K562 (cell line): ENCODE measurements at regions not wholly inside any gene's neighbourhood (a gene's known extent, or its start where the extent isn't known, plus 50 kb on each side); places are given as distances from the start of the nearest gene placed in this dataset.

Experiments
- ATAC-seq: fragments of 200-7000 bp; cut with Tn5 transposase; 3 replicates; pipeline ENCODE4 v1.9.1; 2020; ENCODE audit warnings: moderate library complexity
- BruUV-seq: library from RNA; stranded (reverse); fragments of 400-500 nt; replicated peaks from 2 replicates; lab custom pipeline; 2021; lab: Mats Ljungman, UMichigan
- CTCF ChIA-PET: fragments of 300-600 bp; formaldehyde crosslinking; extraction: SDS; loops from one replicate; lab custom pipeline; 2021; ENCODE audit warnings: low intra/inter-chr PET ratio; lab: Yijun Ruan, JAX
- POLR2A ChIA-PET: fragments of 300-600, 350-650 bp; sonication (Branson Sonifier 250); formaldehyde crosslinking; extraction: SDS; loops from one replicate; lab custom pipeline; 2021; ENCODE audit warnings: antibody characterized with exemption, inconsistent platforms; lab: Yijun Ruan, JAX
- DNase-seq, 4 experiments: peaks; one replicate each; pipeline versions ENCODE4 v3.0.0 to v3.0.0-alpha.2; 2011 to 2018; ENCODE audit warnings: low spot score in 3 of 4, mixed read lengths in 3 of 4; ENCODE audit errors: extremely low read depth in 1 of 4
- FAIRE-seq: peaks from 2 replicates; lab custom pipeline; 2011; peaks lifted over from hg19 to GRCh38; lab: Jason Lieb, UNC
- H2AFZ ChIP-seq: 2 replicates; pipeline ENCODE4 v1.6.0; 2011; ENCODE audit warnings: low read depth, low read length, control low read depth, inconsistent platforms
- H3K27ac ChIP-seq: fragments of 200-600 bp; 3 replicates; pipeline ENCODE4 v1.8.0; 2011; ENCODE audit warnings: low read depth, mild to moderate bottlenecking, control low read depth, inconsistent platforms, low read length, moderate library complexity, mixed read lengths; ENCODE audit errors: extremely low read depth
- H3K27me3 ChIP-seq, 2 experiments: fragments of 300-600 bp in 1 of 2; 2 replicates in 1 of 2; 3 replicates in 1 of 2; pipeline versions ENCODE4 v1.6.0 to v1.8.0; 2011; ENCODE audit warnings: inconsistent platforms in 2 of 2, low read length in 2 of 2, mild to moderate bottlenecking in 1 of 2, mixed read lengths in 1 of 2, moderate library complexity in 1 of 2; ENCODE audit not compliant: control insufficient read depth in 2 of 2, insufficient read depth in 2 of 2
- H3K36me3 ChIP-seq: fragments of 300-600 bp; 3 replicates; pipeline ENCODE4 v1.8.0; 2011; ENCODE audit warnings: mild to moderate bottlenecking, low read length, inconsistent platforms; ENCODE audit not compliant: control insufficient read depth, insufficient read depth
- H3K4me1 ChIP-seq, 2 experiments: fragments of 200-600 bp in 1 of 2; replicated peaks in 1 of 2; 2 replicates in 1 of 2; 3 replicates in 1 of 2; pipeline versions ENCODE4 v1.5.1 to v1.8.0; 2011; ENCODE audit warnings: inconsistent platforms in 2 of 2, low read length in 2 of 2, mild to moderate bottlenecking in 1 of 2, mixed read lengths in 1 of 2, moderate library complexity in 1 of 2; ENCODE audit not compliant: control insufficient read depth in 2 of 2, insufficient read depth in 2 of 2
- H3K4me2 ChIP-seq: 2 replicates; pipeline ENCODE4 v1.6.1; 2011; ENCODE audit warnings: low read length, control low read depth, inconsistent platforms, mixed read lengths; ENCODE audit not compliant: insufficient read depth
- H3K4me3 ChIP-seq: fragments of 200-600 bp; sonication (generic), shearing (Covaris generic); 2 replicates; pipeline ENCODE4 v1.5.1; 2016; ENCODE audit warnings: control low read depth, inconsistent platforms
- H3K79me2 ChIP-seq: fragments of 200-600 bp; 3 replicates; pipeline ENCODE4 v1.8.0; 2011; ENCODE audit warnings: low read length, inconsistent platforms; ENCODE audit not compliant: control insufficient read depth, insufficient read depth
- H3K9ac ChIP-seq, 2 experiments: 2 replicates each; pipeline versions ENCODE4 v1.6.0 to v1.6.1; 2011; ENCODE audit warnings: low read depth in 2 of 2, low read length in 2 of 2, control low read depth in 1 of 2, inconsistent platforms in 1 of 2, mild to moderate bottlenecking in 1 of 2, mixed read lengths in 1 of 2; ENCODE audit not compliant: insufficient read depth in 1 of 2
- H3K9me1 ChIP-seq: one replicate; pipeline ENCODE4 v1.6.0; 2011; ENCODE audit warnings: inconsistent platforms, mild to moderate bottlenecking, low read length, moderate library complexity; ENCODE audit not compliant: control insufficient read depth, insufficient read depth
- H3K9me3 ChIP-seq: replicated peaks from 2 replicates; pipeline ENCODE4 v1.5.1; 2011; ENCODE audit warnings: low read depth, low read length, inconsistent platforms; ENCODE audit not compliant: control insufficient read depth, insufficient read depth
- H4K20me1 ChIP-seq: replicated peaks from 2 replicates; pipeline ENCODE4 v1.6.1; 2011; ENCODE audit warnings: low read length, inconsistent platforms, mixed read lengths; ENCODE audit not compliant: control insufficient read depth, insufficient read depth
- CEBPG ChIP-seq, 3 experiments: fragments of 200-800 bp in 1 of 3; sonication (Bioruptor generic) in 1 of 3; sonication (generic) in 1 of 3; formaldehyde crosslinking in 1 of 3; IDR thresholded peaks in 2 of 3; conservative IDR thresholded peaks in 1 of 3; 2 replicates each; pipeline versions ENCODE4 v1.6.1 to v1.8.0; 2016 to 2022; ENCODE audit warnings: missing compliant biosample characterization in 2 of 3, missing genetic modification characterization in 2 of 3, mild to moderate bottlenecking in 1 of 3, missing genetic modification reagents in 1 of 3
- ELF2 ChIP-seq: fragments of 250-450 bp; sonication (Bioruptor Pico); IDR thresholded peaks from 2 replicates; pipeline ENCODE4 v1.5.0; 2021; ENCODE audit warnings: mild to moderate bottlenecking
- HNRNPLL ChIP-seq: fragments of 200-400 bp; formaldehyde crosslinking; IDR thresholded peaks from 2 replicates; pipeline ENCODE4 v1.6.1; 2017; ENCODE audit warnings: low read length, low read depth, mild to moderate bottlenecking; ENCODE audit not compliant: poor library complexity, severe bottlenecking
- KDM4B ChIP-seq, 2 experiments: fragments of 450-650 bp in 1 of 2; sonication (generic) in 1 of 2; IDR thresholded peaks; 2 replicates each; pipeline ENCODE4 v1.6.1; 2016 to 2017; ENCODE audit warnings: borderline replicate concordance in 2 of 2, antibody characterized with exemption in 1 of 2, low read depth in 1 of 2, mild to moderate bottlenecking in 1 of 2
- MED1 ChIP-seq: sonication (generic); formaldehyde crosslinking; IDR thresholded peaks from 2 replicates; pipeline ENCODE4 v1.8.1; 2023; ENCODE audit warnings: missing genetic modification reagents, borderline replicate concordance
- PML ChIP-seq: IDR thresholded peaks from 2 replicates; pipeline ENCODE4 v1.6.1; 2012; ENCODE audit warnings: low read length, inconsistent platforms
- STAT5B ChIP-seq: fragments of 250-450 bp; sonication (Bioruptor Pico); IDR thresholded peaks from 2 replicates; pipeline ENCODE4 v1.8.0; 2021; ENCODE audit warnings: mild to moderate bottlenecking, inconsistent platforms
- THAP12 ChIP-seq: fragments of 250-450 bp; sonication (Bioruptor Pico); IDR thresholded peaks from 2 replicates; pipeline ENCODE4 v1.9.0; 2021; ENCODE audit warnings: mild to moderate bottlenecking, inconsistent platforms
- ZBTB8A ChIP-seq: fragments of 450-650 bp; IDR thresholded peaks from 2 replicates; pipeline ENCODE4 v1.6.1; 2018; ENCODE audit warnings: mild to moderate bottlenecking, moderate library complexity; ENCODE audit not compliant: partially characterized antibody
- ZC3H8 ChIP-seq: fragments of 450-650 bp; IDR thresholded peaks from 2 replicates; pipeline ENCODE4 v1.6.1; 2017
- ZEB2 ChIP-seq: fragments of 450-650 bp; IDR thresholded peaks from 2 replicates; pipeline ENCODE4 v1.6.1; 2016
- ZNF384 ChIP-seq: IDR thresholded peaks from 2 replicates; pipeline ENCODE4 v1.6.1; 2012; ENCODE audit warnings: low read depth, low read length, improper control_type of control experiment
- WGBS: fragments of 100-300 bp; shearing (Covaris generic); methylation state at CpG from one replicate; pipeline ENCODE4 v1.1.6; 2016; ENCODE audit warnings: low coverage, mixed read lengths; ENCODE audit not compliant: insufficient coverage; ENCODE audit errors: missing lambda C conversion rate; 5-methylcytosine and 5-hydroxymethylcytosine counted together
- in situ Hi-C: fragments of 300-500 bp; cut with MboI; formaldehyde crosslinking; loops from 4 replicates; pipeline ENCODE4 v1.15.0; 2018; ENCODE audit warnings: inconsistent platforms, mixed read lengths
- intact Hi-C: fragments of 100-400 bp; cut with micrococcal nuclease; formaldehyde crosslinking; loops from 2 replicates; pipeline ENCODE4 v1.14.2; 2022
- TF ChIP-seq, protein P1 (sequence below): IDR thresholded peaks from 2 replicates; pipeline ENCODE4 v1.6.1; 2012; ENCODE audit warnings: low read depth, low read length, improper control_type of control experiment, borderline replicate concordance

- DNase-seq (no peak), ATAC-seq (no peak), FAIRE-seq (no peak)
- 0% methylated on average over 3 of the region's 4 CpGs for WGBS
- in situ Hi-C loops (no loop called here), intact Hi-C loops (no loop called here)
- H3K79me2 ChIP-seq: no peaks in the 10 kb centered on the region
- ChIA-PET POLR2A (no interaction called here), CTCF (no interaction called here)
- no peak for TF ChIP-seq PML
- TF ChIP-seq KDM4B (IDR thresholded peaks at IDR 0.05; ENCODE audit: borderline replicate concordance in 2 of 2, low read depth in 1 of 2): no peak
- no peak for TF ChIP-seq ZC3H8
- TF ChIP-seq, protein P1, sequence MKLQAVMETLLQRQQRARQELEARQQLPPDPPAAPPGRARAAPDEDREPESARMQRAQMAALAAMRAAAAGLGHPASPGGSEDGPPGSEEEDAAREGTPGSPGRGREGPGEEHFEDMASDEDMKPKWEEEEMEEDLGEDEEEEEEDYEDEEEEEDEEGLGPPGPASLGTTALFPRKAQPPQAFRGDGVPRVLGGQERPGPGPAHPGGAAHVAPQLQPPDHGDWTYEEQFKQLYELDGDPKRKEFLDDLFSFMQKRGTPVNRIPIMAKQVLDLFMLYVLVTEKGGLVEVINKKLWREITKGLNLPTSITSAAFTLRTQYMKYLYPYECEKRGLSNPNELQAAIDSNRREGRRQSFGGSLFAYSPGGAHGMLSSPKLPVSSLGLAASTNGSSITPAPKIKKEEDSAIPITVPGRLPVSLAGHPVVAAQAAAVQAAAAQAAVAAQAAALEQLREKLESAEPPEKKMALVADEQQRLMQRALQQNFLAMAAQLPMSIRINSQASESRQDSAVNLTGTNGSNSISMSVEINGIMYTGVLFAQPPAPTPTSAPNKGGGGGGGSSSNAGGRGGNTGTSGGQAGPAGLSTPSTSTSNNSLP: no peak
- TF ChIP-seq ELF2 (CRISPR knock-in tag): no peak
- TF ChIP-seq STAT5B (CRISPR knock-in tag): no peak
- no peak for TF ChIP-seq HNRNPLL
- TF ChIP-seq ZNF384: no peak
- no peak for TF ChIP-seq ZBTB8A
- no peak for TF ChIP-seq THAP12
- no peak for TF ChIP-seq MED1
- TF ChIP-seq CEBPG (CRISPR knock-in tag; IDR thresholded peaks at IDR 0.05): no peak
- no peak for TF ChIP-seq CEBPG (tag; conservative IDR thresholded peaks at IDR 0.05 in 1 of 2, IDR thresholded peaks at IDR 0.05 in 1 of 2)
- TF ChIP-seq ZEB2: no peak
- no peak overlapping the region for H3K9ac ChIP-seq
- no peak overlapping the region for H3K4me3 ChIP-seq
- no peak overlapping the region for H3K4me2 ChIP-seq
- H3K36me3 ChIP-seq: no peaks in the 10 kb centered on the region
- no TSS peak for BruUV-seq
- no peaks in the 10 kb centered on the region for H3K27me3 ChIP-seq
- H3K4me1 ChIP-seq: no peaks in the 10 kb centered on the region
- H3K27ac ChIP-seq: no peak overlapping the region
- H3K9me3 ChIP-seq: no peaks in the 10 kb centered on the region
- no peak overlapping the region for H2AFZ ChIP-seq
- no peaks in the 10 kb centered on the region for H3K9me1 ChIP-seq
- H4K20me1 ChIP-seq: no peaks in the 10 kb centered on the region
These were observed 608.3 kb upstream of the PCDH10 start for GRCh38 chr4:132540797-132541196.
